ENCODE measurements at regions not wholly inside any gene's neighbourhood (a gene's known extent, or its start where the extent isn't known, plus 50 kb on each side); places are given as distances from the start of the nearest gene placed in this dataset.

DNA sequence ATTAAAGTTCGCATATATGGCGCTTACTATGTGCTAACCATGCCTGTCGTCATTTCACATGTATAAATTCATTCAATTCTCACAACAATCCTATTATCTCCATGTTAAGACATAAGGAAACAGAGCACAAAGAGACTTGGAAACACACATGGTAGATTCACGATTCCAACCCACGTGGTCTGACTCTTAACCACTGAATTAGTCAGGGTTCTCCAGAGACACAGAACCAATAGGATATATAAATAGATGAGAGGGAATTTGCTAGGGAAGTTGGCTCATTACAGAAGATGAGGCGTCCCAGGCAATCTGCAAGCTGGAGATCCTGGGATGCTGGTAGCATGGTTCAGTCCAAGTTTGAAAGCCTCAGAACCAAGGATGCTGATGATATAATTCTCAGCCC lies 765.3 kb downstream of the TBL1XR1 start:
- Histone ChIP-seq H3K27me3 (replicated peaks; ENCODE audit: control insufficient read depth, insufficient read depth, low read length, poor library complexity, severe bottlenecking) (no peaks in the 10 kb centered on the region), H3K4me3 (ENCODE audit: insufficient read depth, low read depth, low read length, poor library complexity, severe bottlenecking) (no peak overlapping the region), H3K9me3 (ENCODE audit: control insufficient read depth, low read length) (no peaks in the 10 kb centered on the region), H3K36me3 (ENCODE audit: control insufficient read depth, insufficient read depth, low read length) (no peaks in the 10 kb centered on the region), H3K27ac (ENCODE audit: insufficient read depth, low read length, poor library complexity, severe bottlenecking) (no peak overlapping the region), H3K4me1 (ENCODE audit: control insufficient read depth, insufficient read depth, low read length, poor library complexity, severe bottlenecking) (no peaks in the 10 kb centered on the region)
- no peak for DNase-seq

DNA sequence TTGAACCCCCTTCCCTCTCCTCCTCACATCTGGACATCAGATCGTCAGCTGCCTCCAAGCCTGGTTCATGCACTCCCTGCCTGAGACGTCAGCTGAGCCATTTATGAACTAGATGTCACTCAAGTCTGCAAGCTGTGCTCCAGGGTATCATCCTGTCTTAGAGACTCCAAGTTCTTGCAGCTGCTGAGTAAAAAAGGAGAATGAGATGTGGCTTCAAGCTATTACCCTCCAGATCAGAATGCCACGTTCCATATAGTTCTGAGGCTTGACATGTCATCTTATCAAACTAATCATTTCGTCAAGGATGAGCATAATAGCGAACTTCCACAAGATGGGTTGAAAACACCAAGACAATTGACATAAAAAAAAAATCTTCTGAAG lies 766.3 kb downstream of the TBL1XR1 start:
- H3K9me3 ChIP-seq (ENCODE audit: control insufficient read depth, low read length), result no peaks in the 10 kb centered on the region
- H3K27ac ChIP-seq (ENCODE audit: insufficient read depth, low read length, poor library complexity, severe bottlenecking), result no peak overlapping the region
- H3K36me3 ChIP-seq (ENCODE audit: control insufficient read depth, insufficient read depth, low read length), result no peaks in the 10 kb centered on the region
- H3K4me1 ChIP-seq (ENCODE audit: control insufficient read depth, insufficient read depth, low read length, poor library complexity, severe bottlenecking), result no peaks in the 10 kb centered on the region
- no peaks in the 10 kb centered on the region for H3K27me3 ChIP-seq (replicated peaks; ENCODE audit: control insufficient read depth, insufficient read depth, low read length, poor library complexity, severe bottlenecking)
- no peak overlapping the region for H3K4me3 ChIP-seq (ENCODE audit: insufficient read depth, low read depth, low read length, poor library complexity, severe bottlenecking)
- DNase-seq, result no peak

DNA sequence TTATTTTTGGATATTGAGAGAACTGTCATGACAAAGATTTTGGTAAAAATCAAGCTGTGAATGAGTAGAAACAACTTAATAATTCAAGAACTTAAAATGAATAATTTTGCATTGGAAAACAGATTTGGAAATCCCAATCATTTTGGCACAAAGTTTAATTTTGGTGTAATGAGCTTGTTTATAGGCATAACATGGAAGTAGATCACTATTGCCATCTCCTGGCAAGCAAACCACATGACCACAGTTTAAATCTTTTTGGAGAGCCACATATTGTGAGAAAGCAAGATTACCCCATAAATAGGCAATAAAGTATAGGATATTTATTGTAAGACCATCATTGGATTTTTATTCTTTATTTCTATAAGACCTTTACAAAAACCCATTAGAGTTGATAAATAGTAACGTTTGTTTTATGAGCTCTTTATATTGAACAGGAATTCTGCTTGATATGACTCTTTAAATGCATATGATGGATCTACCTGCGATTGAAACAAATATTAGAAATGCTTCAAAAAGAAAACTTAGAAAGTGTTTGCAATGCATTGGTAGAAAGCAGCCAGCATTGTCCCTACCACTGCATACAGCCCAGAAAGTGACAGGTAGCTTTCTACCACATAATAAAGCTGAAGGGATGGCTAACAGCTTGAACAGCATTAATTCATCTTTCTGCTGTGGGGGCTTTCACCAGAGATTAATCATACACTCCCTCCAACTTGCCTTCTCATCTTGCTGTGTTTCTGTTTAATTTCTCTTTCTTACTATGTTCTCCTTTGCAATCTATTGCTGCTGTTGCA lies 766.8 kb downstream of the TBL1XR1 start:
- Histone ChIP-seq H3K4me3 (ENCODE audit: insufficient read depth, low read depth, low read length, poor library complexity, severe bottlenecking) (no peak overlapping the region), H3K36me3 (ENCODE audit: control insufficient read depth, insufficient read depth, low read length) (no peaks in the 10 kb centered on the region), H3K27me3 (replicated peaks; ENCODE audit: control insufficient read depth, insufficient read depth, low read length, poor library complexity, severe bottlenecking) (no peaks in the 10 kb centered on the region), H3K9me3 (ENCODE audit: control insufficient read depth, low read length) (no peaks in the 10 kb centered on the region), H3K27ac (ENCODE audit: insufficient read depth, low read length, poor library complexity, severe bottlenecking) (no peak overlapping the region), H3K4me1 (ENCODE audit: control insufficient read depth, insufficient read depth, low read length, poor library complexity, severe bottlenecking) (no peaks in the 10 kb centered on the region)
- no peak for DNase-seq

DNA sequence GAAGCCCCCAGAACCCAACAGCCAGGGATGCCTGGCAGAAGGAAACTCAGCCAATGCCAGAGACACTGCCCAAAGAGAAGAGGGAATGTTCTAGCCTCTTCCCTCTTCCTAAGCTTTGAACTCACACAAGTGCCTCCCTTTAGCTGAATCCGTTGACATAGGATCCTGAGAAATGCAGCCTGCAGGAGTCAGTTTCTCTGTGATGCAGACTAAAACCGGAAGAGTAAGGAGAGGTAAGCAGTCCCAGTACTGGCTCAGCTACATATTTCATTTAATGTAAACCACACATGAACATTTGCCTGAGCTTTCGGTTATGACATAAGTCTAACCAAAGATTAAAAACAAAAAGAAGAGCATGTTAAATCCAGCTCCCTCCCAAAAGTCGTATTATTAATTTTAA lies 768.7 kb downstream of the TBL1XR1 start:
- Histone ChIP-seq H3K27me3 (replicated peaks; ENCODE audit: control insufficient read depth, insufficient read depth, low read length, poor library complexity, severe bottlenecking) (no peaks in the 10 kb centered on the region), H3K4me1 (ENCODE audit: control insufficient read depth, insufficient read depth, low read length, poor library complexity, severe bottlenecking) (no peaks in the 10 kb centered on the region), H3K27ac (ENCODE audit: insufficient read depth, low read length, poor library complexity, severe bottlenecking) (no peak overlapping the region), H3K4me3 (ENCODE audit: insufficient read depth, low read depth, low read length, poor library complexity, severe bottlenecking) (no peak overlapping the region), H3K36me3 (ENCODE audit: control insufficient read depth, insufficient read depth, low read length) (no peaks in the 10 kb centered on the region), H3K9me3 (ENCODE audit: control insufficient read depth, low read length) (no peaks in the 10 kb centered on the region)
- DNase-seq, result no peak

DNA sequence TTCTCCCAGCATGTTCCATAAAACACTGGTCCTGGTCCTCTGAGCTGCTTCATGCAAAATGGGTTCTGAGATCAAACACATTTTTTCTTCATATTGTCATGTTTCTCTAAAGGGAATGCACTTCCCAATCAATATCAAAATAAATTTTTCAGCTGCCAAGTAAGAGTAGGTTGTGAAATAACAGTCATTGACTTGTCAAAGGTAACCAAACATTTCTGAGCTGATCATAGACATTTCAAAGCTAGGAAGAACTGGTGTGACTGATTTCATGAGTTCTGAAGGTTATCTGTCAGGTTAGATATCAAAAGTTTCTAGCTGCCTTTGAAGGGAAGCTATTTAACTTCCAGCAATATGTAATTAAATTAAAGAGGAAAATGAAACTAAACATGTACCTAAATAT lies 770.9 kb downstream of the TBL1XR1 start:
- Histone ChIP-seq H3K27me3 (replicated peaks; ENCODE audit: control insufficient read depth, insufficient read depth, low read length, poor library complexity, severe bottlenecking) (no peaks in the 10 kb centered on the region), H3K9me3 (ENCODE audit: control insufficient read depth, low read length) (no peaks in the 10 kb centered on the region), H3K4me3 (ENCODE audit: insufficient read depth, low read depth, low read length, poor library complexity, severe bottlenecking) (no peak overlapping the region), H3K36me3 (ENCODE audit: control insufficient read depth, insufficient read depth, low read length) (no peaks in the 10 kb centered on the region), H3K4me1 (ENCODE audit: control insufficient read depth, insufficient read depth, low read length, poor library complexity, severe bottlenecking) (no peaks in the 10 kb centered on the region), H3K27ac (ENCODE audit: insufficient read depth, low read length, poor library complexity, severe bottlenecking) (no peak overlapping the region)
- DNase-seq, result no peak

DNA sequence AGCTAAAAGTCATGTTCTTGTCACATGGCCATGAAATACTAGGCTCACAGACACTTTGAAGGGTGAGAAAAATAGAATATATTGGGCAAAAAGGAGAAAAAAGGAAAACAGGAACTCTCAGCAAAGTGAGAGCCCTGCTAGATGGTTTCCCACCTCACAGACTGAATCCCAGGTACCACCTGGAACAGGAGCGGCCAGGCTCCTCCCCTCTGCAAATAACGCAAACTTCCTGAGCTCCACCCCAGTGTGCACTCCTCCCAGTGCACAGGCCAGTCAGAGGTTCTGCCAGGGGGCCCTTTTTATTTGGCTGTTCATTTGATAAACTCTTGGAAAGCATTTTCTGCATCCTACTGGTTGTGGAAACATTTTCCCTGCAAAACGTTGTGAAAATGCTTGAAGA lies 780.4 kb downstream of the TBL1XR1 start:
- no peak for DNase-seq
- no peaks in the 10 kb centered on the region for H3K27me3 ChIP-seq (replicated peaks; ENCODE audit: control insufficient read depth, insufficient read depth, low read length, poor library complexity, severe bottlenecking)
- no peaks in the 10 kb centered on the region for H3K4me1 ChIP-seq (ENCODE audit: control insufficient read depth, insufficient read depth, low read length, poor library complexity, severe bottlenecking)
- H3K9me3 ChIP-seq (ENCODE audit: control insufficient read depth, low read length), result no peaks in the 10 kb centered on the region
- H3K36me3 ChIP-seq (ENCODE audit: control insufficient read depth, insufficient read depth, low read length), result no peaks in the 10 kb centered on the region
- H3K4me3 ChIP-seq (ENCODE audit: insufficient read depth, low read depth, low read length, poor library complexity, severe bottlenecking), result no peak overlapping the region
- no peak overlapping the region for H3K27ac ChIP-seq (ENCODE audit: insufficient read depth, low read length, poor library complexity, severe bottlenecking)

DNA sequence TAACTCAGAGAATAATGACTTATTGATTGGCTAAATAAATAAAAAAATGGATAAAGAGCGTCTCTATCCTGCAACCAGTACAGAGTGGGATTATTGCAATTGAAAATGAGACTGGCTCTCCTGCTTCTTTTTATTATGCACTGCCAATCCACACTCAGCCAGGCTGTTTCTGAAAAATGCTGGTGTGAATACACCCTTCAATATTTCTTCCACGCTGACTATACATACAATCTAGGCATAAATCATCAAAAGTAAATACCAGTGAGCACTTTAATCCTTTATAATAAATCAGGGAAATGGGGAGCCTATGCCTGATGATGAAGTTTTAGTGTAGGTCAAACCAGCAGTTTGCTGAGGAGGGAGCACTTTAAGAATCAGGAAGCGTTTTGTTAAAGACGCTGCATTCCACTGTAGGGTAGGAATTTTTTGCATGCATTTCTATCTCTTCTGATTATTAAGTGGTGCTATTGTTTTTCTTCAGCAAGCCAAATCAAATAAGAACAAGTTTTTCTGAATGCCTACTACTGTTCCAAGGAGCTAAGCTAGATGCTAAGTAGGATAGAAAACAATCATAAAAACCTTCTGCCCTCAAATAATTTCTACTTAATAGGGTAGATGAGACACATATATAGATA lies 781.5 kb downstream of the TBL1XR1 start:
- Histone ChIP-seq H3K4me1 (ENCODE audit: control insufficient read depth, insufficient read depth, low read length, poor library complexity, severe bottlenecking) (no peaks in the 10 kb centered on the region), H3K9me3 (ENCODE audit: control insufficient read depth, low read length) (no peaks in the 10 kb centered on the region), H3K27me3 (replicated peaks; ENCODE audit: control insufficient read depth, insufficient read depth, low read length, poor library complexity, severe bottlenecking) (no peaks in the 10 kb centered on the region), H3K27ac (ENCODE audit: insufficient read depth, low read length, poor library complexity, severe bottlenecking) (no peak overlapping the region), H3K4me3 (ENCODE audit: insufficient read depth, low read depth, low read length, poor library complexity, severe bottlenecking) (no peak overlapping the region), H3K36me3 (ENCODE audit: control insufficient read depth, insufficient read depth, low read length) (no peaks in the 10 kb centered on the region)
- DNase-seq, result no peak

DNA sequence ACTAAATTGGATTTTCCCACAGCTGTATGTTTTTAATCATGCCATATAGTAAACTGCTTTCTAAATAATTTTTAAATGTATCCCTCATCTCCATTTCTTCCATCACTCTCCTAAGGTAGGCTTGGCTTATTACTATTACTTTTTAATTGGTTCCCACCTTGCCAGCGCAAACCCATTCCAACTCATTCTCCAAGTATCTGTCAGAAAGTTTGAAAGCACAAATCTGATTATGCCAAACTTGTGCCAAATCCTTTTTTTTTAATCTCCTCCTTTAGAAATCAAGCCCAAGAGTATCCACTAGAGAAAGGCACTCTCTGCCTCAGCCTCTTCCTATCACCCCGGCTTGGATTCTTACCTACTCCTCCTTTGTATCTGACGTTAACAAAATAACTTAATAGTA lies 784.5 kb downstream of the TBL1XR1 start:
- Histone ChIP-seq H3K36me3 (ENCODE audit: control insufficient read depth, insufficient read depth, low read length) (no peaks in the 10 kb centered on the region), H3K27ac (ENCODE audit: insufficient read depth, low read length, poor library complexity, severe bottlenecking) (no peak overlapping the region), H3K4me3 (ENCODE audit: insufficient read depth, low read depth, low read length, poor library complexity, severe bottlenecking) (no peak overlapping the region), H3K4me1 (ENCODE audit: control insufficient read depth, insufficient read depth, low read length, poor library complexity, severe bottlenecking) (no peaks in the 10 kb centered on the region), H3K27me3 (replicated peaks; ENCODE audit: control insufficient read depth, insufficient read depth, low read length, poor library complexity, severe bottlenecking) (no peaks in the 10 kb centered on the region), H3K9me3 (ENCODE audit: control insufficient read depth, low read length) (no peaks in the 10 kb centered on the region)
- DNase-seq, result no peak

DNA sequence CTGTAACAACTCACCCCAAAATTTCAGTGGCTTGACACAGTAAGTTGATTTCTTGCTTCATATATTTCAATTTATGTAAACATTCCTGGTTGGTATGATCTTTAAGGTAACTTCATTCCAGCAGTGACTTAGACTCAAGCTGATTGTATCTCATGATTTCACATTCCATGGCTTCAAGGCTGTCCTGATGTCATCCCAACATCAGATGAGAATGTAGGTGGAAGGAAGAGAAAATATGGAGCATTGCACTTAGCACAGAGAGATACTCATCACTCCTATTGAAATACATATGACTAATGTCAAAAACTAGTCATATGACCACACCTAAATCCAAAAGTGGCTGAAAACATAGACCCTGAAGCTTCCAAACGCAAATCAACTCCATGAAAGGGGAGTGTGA lies 793.8 kb downstream of the TBL1XR1 start:
- H3K4me1 ChIP-seq (ENCODE audit: control insufficient read depth, insufficient read depth, low read length, poor library complexity, severe bottlenecking), result no peaks in the 10 kb centered on the region
- no peak overlapping the region for H3K4me3 ChIP-seq (ENCODE audit: insufficient read depth, low read depth, low read length, poor library complexity, severe bottlenecking)
- no peak overlapping the region for H3K27ac ChIP-seq (ENCODE audit: insufficient read depth, low read length, poor library complexity, severe bottlenecking)
- no peaks in the 10 kb centered on the region for H3K36me3 ChIP-seq (ENCODE audit: control insufficient read depth, insufficient read depth, low read length)
- no peaks in the 10 kb centered on the region for H3K9me3 ChIP-seq (ENCODE audit: control insufficient read depth, low read length)
- H3K27me3 ChIP-seq (replicated peaks; ENCODE audit: control insufficient read depth, insufficient read depth, low read length, poor library complexity, severe bottlenecking), result no peaks in the 10 kb centered on the region
- DNase-seq, result no peak

DNA sequence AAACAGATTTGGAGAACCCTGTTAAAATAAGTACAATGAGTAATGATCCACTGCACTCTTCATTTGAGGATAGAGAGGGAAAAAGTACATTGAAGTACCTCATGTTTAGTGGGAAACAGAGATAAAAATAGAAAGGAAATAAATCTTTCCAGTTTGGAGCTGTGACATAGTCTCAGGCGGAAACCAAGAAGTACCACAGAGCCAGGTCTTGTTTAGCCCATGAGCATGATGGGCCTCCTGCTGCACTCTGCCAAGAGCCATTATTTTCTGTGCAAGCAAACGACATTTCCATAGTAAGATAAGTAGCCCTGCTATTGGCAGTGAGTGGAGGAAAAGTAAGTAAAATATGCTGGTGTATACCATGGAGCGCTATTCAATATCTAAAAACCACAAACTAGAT lies 796.1 kb downstream of the TBL1XR1 start:
- Histone ChIP-seq H3K9me3 (ENCODE audit: control insufficient read depth, low read length) (no peaks in the 10 kb centered on the region), H3K27me3 (replicated peaks; ENCODE audit: control insufficient read depth, insufficient read depth, low read length, poor library complexity, severe bottlenecking) (no peaks in the 10 kb centered on the region), H3K36me3 (ENCODE audit: control insufficient read depth, insufficient read depth, low read length) (no peaks in the 10 kb centered on the region), H3K4me1 (ENCODE audit: control insufficient read depth, insufficient read depth, low read length, poor library complexity, severe bottlenecking) (no peaks in the 10 kb centered on the region), H3K27ac (ENCODE audit: insufficient read depth, low read length, poor library complexity, severe bottlenecking) (no peak overlapping the region), H3K4me3 (ENCODE audit: insufficient read depth, low read depth, low read length, poor library complexity, severe bottlenecking) (no peak overlapping the region)
- DNase-seq, result no peak
